ENCODE measurements at regions not wholly inside any gene's neighbourhood (a gene's known extent, or its start where the extent isn't known, plus 50 kb on each side); places are given as distances from the start of the nearest gene placed in this dataset.

DNA sequence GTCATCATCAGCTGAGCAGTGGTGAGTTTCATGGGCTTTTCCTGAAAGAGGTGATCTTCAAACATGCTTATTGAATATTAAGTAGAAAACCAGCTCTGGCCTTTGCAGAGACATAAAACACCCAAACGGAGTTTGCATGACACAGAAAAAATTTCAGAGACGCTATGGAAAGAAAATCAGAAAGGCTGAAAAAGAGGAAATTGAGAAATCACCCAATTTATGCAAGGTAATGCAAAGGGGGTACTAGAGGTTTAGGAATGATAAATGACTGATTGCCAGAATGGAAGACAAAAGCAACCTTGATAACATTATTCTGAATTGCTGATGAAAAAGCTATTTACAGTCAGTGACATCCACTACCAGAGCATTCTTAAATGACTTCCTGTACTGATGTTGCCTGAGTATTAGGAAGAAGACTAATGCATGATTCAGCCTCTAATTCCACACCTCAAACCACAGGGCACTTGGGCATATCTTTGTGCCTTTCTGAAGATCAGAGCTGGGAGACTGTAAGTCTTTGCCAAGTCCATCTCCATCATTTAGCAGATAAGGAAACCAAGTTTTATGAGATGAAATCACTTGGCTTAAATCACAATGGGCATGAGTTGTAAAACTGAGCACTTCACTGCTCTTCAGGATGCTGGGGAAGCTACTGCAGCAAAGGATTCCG, 565.7 kb downstream of the PPARGC1A start:
- no peak for DNase-seq

- DNase-seq: no peak
Observed at GRCh38 chr4:23323436-23323835, 566.4 kb downstream of the PPARGC1A start.

- no peak for DNase-seq
Observed at GRCh38 chr4:23322732-23323131, 567.1 kb downstream of the PPARGC1A start.

DNA sequence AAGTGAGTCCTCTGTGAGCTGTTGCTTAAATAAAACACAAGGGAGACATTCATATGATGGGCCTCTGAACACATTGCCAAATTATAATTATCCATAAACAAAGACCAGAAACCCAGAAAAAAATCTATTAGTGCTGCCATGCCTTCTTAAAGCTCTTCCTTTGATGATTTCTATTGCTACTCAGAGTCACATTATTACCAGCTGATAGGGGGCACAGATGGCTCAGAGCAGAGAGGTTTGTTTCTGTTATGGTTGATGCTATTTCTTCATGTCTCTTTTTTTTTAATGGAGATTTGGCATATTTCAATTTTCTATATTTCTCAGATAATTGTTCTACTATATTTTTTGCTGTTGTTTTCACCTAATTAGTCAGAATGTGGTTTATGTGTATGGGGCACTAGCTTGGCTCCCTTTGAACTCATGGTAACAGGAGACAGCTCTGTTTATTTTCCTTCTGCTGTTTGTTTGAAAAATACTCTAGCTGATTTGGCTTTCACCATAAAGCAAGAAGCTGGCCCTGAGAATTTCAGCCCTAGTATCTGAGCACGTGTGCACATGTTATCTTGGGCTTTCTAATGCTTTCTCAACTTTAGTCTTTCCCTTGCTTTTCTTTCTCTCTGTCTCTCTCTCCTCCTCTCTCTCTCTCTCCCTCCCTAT, 568.8 kb downstream of the PPARGC1A start:
- DNase-seq: no peak

GRCh38 chr4:23312686-23313085, 577.2 kb downstream of the PPARGC1A start:
- no peak for DNase-seq

- no peak for DNase-seq
Observed at GRCh38 chr4:23311983-23312382, 577.9 kb downstream of the PPARGC1A start.

DNA sequence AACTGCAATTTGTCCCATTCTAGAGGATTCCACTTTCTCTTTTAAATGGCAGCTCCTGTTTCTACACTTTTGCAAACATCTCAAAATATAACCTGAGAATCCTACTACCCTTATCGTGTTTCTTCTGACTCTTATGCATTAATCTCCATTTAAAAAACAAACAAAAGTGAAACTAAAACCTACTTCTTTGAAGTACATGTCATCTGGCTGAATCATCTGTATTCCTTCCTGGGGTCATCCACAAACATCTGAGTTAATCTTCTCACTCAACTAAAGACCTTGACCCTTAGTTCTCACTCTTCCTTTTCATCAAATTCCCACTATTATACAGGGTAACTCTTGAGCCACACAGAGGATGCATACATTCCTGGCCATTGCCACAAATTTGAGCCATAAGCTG, 584.8 kb downstream of the PPARGC1A start:
- DNase-seq: no peak

- DNase-seq: no peak
Observed at GRCh38 chr4:23298371-23298770, 591.5 kb downstream of the PPARGC1A start.

DNA sequence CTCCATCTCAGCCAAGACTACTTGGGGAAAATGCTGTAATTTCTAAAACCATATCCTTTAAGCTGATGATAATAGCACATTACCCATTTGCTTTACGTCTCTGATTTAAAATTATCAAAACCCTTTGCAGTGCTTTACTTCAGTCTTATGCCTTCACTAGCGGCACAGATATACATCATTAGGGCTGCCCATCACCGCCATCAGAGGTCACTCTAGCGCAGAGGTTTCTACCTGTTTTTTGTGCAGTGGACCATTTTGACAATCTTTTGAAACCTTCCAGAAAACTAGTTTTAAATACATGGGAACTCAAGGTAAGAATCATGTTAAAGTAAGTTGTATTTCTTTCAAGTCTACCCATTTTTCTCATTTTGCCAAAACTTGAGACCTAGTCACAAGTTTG, 592.5 kb downstream of the PPARGC1A start:
- DNase-seq: no peak

GRCh38 chr4:23291139-23291538, 598.4 kb downstream of the GBA3 start:
- no peak for DNase-seq

DNA sequence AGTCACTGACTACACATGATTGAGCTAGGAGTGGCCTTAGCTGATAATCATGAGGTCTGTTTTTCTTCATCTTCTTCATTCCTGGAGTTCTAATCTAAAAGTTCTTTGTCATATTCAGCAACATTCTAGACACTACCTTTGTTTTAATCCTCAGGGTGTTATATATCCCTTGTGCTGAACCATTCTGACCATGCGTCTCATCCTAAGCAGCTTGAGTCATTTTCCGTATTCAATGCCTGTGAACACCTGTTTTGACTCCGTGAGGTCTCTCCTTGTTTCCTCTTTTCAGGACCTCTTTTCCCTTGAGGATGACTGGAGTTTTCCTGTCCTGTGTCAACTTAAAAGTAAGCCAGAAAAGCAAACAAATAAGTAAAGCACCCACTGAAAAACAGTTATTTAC, 597.9 kb downstream of the GBA3 start:
- DNase-seq: no peak

DNA sequence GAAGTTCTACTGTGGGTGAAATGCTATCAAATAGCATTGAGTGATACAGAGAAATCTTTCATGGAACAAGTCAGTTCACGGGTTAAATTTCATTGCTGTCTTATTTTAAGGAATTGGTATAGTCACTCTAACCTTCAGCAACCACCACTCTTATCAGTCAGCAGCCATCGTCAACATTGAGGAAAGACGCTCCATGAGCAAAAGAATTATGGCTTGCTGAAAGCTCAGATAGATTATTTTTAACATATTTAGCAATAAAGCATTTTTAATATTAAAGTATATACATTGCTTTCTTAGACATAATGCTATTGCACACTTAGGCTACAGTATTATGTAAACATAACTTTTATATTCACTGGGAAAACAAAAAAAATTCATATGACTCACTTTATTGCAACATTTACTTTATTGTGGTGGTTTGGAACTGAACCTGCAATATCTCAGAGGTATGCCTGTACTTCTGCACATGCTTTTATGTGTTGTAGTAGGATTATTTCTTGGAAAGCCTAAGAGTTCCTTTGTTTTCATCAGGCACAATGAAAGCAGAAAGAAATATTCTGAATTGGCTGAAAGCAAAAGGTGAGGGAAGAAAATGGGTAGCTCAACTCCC, 586.7 kb downstream of the GBA3 start:
- DNase-seq: no peak

- no peak for DNase-seq
Observed at GRCh38 chr4:23278845-23279244, 586.1 kb downstream of the GBA3 start.

- DNase-seq: no peak
Observed at GRCh38 chr4:23276076-23276475, 583.3 kb downstream of the GBA3 start.

DNA sequence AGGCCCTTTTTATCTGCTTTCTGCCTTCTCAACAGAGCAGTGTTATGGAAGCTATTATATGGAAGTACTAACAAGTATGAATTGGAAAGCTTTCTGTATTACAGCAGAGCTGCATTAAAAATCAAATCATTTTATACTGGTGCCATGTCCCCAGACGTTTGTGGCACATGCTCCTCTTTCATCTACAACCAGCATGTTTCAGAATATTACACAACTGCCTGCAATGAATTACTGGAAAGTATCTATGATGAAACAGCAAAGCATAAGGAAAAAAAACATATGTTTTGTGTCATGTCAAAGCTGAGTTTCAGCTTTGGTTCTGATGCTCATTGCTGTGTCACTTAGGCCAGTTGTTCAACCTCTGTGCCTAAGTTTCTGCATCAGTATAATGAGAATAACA, 576.8 kb downstream of the GBA3 start:
- DNase-seq: no peak

- no peak for DNase-seq
Observed at GRCh38 chr4:23268072-23268771, 575.5 kb downstream of the GBA3 start.

DNA sequence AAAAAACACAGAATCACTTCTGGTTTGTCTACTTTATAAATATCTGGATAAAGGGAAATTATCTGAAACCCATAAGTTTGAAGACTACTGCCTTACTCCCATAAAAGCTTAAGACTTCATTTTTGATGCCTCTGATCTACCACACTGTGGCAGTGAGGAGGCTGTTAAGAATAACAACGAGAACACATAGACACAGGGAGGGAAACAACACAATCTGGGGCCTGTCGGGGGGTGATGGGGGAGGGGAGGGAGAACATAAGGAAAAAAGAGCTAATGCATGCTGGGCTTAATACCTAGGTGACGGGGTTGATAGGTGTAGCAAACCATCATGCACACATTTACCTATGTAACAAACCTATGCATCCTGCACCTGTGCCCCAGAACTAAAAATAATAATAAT, 573.7 kb downstream of the GBA3 start:
- DNase-seq: no peak

GRCh38 chr4:23260511-23260910, 567.8 kb downstream of the GBA3 start:
- no peak for DNase-seq

- DNase-seq: no peak
Observed at GRCh38 chr4:23245203-23245832, 552.6 kb downstream of the GBA3 start.

DNA sequence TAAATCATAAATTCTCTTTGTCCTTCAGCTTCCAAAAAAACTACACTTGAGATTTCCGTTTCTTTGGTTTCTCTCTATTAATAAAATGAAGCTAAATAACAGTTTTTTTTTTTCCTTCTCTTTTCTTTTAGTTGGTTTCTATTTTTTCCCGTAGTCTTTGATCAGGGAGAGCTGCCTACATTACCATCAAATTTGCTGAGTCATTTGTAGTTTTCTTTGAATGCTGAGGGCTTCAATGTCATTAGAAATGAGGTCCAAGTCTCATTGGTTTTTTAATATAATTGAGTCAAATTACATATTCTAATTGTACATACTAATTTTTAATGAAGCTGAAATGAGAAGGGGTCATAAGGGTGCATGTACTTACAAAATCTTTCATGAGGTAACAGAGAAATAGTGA, 550.2 kb downstream of the GBA3 start:
- no peak for DNase-seq

DNA sequence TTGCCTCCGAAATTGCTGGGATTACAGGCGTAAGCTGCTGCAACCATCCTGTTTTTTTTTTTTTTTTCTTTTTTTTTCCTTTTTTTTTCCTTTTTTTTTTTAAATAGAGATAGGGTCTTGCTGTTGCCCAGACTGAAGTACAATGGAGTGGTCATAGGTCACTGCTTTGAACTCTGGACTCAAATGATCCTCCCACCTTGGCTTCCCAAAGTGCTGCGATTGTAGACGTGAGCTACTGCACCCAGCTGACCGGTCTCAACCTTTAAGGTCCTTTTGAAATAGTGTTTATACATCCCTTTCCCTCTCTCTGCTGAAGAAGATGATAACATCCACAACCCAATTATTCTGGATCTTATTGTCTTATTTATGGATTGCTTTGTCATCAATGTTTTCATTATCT, 548.7 kb downstream of the GBA3 start:
- DNase-seq: no peak

- no peak for DNase-seq
Observed at GRCh38 chr4:23238848-23239247, 546.1 kb downstream of the GBA3 start.

DNA sequence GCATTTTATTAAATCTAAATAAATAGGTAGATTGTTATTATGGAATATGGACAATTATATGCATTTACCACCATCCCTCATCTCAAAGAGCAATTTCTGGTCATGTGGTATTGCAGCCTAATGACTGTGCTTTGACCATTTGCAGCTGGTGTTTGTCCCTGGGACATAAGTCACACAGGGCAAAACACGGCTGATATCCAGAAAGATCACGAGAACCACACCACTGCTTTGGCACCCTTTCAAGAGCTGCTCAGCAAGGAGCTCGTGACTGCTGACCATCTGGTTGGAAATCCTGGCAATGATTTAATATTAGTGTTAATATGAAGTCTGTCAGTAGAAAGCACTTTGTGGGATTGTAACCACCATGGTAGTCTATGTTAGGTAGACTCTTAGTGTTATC, 545.0 kb downstream of the GBA3 start:
- DNase-seq: no peak
